Left forelimb (tissue), 1 donor: ENCODE measurements at regions not wholly inside any gene's neighbourhood (a gene's known extent, or its start where the extent isn't known, plus 50 kb on each side); places are given as distances from the start of the nearest gene placed in this dataset.

Experiments used
- DNase-seq: peaks from one replicate; pipeline ENCODE4 v3.0.0-alpha.2; 2018; ENCODE audit warnings: low spot score

- DNase-seq = no peak
Observed at GRCh38 chr2:217064234-217065011, 204.6 kb upstream of the TNP1 start.

GRCh38 chr2:217063238-217063755 lies 203.4 kb upstream of the TNP1 start:
- DNase-seq = no peak

- DNase-seq = no peak
Observed at GRCh38 chr2:217062768-217063167, 202.9 kb upstream of the TNP1 start.

- no peak for DNase-seq
Observed at GRCh38 chr2:217061916-217062505, 202.1 kb upstream of the TNP1 start.

GRCh38 chr2:217060951-217061547 lies 201.2 kb upstream of the TNP1 start:
- DNase-seq = no peak

- no peak for DNase-seq
Observed at GRCh38 chr2:217060516-217060915, 200.7 kb upstream of the TNP1 start.

GRCh38 chr2:217058791-217059755 lies 199.2 kb upstream of the TNP1 start:
- no peak for DNase-seq

- DNase-seq = no peak
Observed at GRCh38 chr2:217057773-217058172, 197.9 kb upstream of the TNP1 start.

- no peak for DNase-seq
Observed at GRCh38 chr2:217055624-217056023, 195.8 kb upstream of the TNP1 start.

- no peak for DNase-seq
Observed at GRCh38 chr2:217054791-217055190, 194.9 kb upstream of the TNP1 start.

GRCh38 chr2:217052856-217053577 lies 193.2 kb upstream of the TNP1 start:
- DNase-seq = no peak

GRCh38 chr2:217051416-217051815 lies 191.6 kb upstream of the TNP1 start:
- DNase-seq = no peak

- DNase-seq = peak; percentile 78
Observed at GRCh38 chr2:217049956-217050355, 190.1 kb upstream of the TNP1 start.

- DNase-seq = no peak
Observed at GRCh38 chr2:217049422-217049821, 189.6 kb upstream of the TNP1 start.

GRCh38 chr2:217048730-217049129 lies 188.9 kb upstream of the TNP1 start:
- DNase-seq = no peak

GRCh38 chr2:217047631-217048030 lies 187.8 kb upstream of the TNP1 start:
- no peak for DNase-seq

GRCh38 chr2:217047209-217047608 lies 187.3 kb upstream of the TNP1 start:
- no peak for DNase-seq

GRCh38 chr2:217045700-217046475 lies 186.0 kb upstream of the TNP1 start:
- no peak for DNase-seq

- DNase-seq = no peak
Observed at GRCh38 chr2:217040099-217040498, 180.2 kb upstream of the TNP1 start.

GRCh38 chr2:217038001-217038400 lies 178.1 kb upstream of the TNP1 start:
- no peak for DNase-seq

GRCh38 chr2:217037353-217037752 lies 177.5 kb upstream of the TNP1 start:
- no peak for DNase-seq
